ENCODE measurements at regions not wholly inside any gene's neighbourhood (a gene's known extent, or its start where the extent isn't known, plus 50 kb on each side); places are given as distances from the start of the nearest gene placed in this dataset.

- no peaks in the 10 kb centered on the region for H3K27me3 ChIP-seq (ENCODE audit: control insufficient read depth, insufficient read depth, low read length)
- no peaks in the 10 kb centered on the region for H3K36me3 ChIP-seq (replicated peaks; ENCODE audit: control insufficient read depth, insufficient read depth, low read length)
- DNase-seq = peak; percentile 36
- H3K4me3 ChIP-seq (ENCODE audit: insufficient read depth, low read depth, low read length) = no peak overlapping the region
Observed at GRCh38 chr22:49116486-49117120, 711.1 kb downstream of the BRD1 start.

- Histone ChIP-seq H3K36me3 (replicated peaks; ENCODE audit: control insufficient read depth, insufficient read depth, low read length) (no peaks in the 10 kb centered on the region), H3K4me3 (ENCODE audit: insufficient read depth, low read depth, low read length) (no peak overlapping the region), H3K27me3 (ENCODE audit: control insufficient read depth, insufficient read depth, low read length) (no peaks in the 10 kb centered on the region)
- DNase-seq = no peak
Observed at GRCh38 chr22:49116021-49116420, 711.7 kb downstream of the BRD1 start.

GRCh38 chr22:49115197-49115596, 712.5 kb downstream of the BRD1 start:
- DNase-seq = no peak
- no peaks in the 10 kb centered on the region for H3K27me3 ChIP-seq (ENCODE audit: control insufficient read depth, insufficient read depth, low read length)
- no peaks in the 10 kb centered on the region for H3K36me3 ChIP-seq (replicated peaks; ENCODE audit: control insufficient read depth, insufficient read depth, low read length)
- no peak overlapping the region for H3K4me3 ChIP-seq (ENCODE audit: insufficient read depth, low read depth, low read length)

GRCh38 chr22:49113758-49114157, 713.9 kb downstream of the BRD1 start:
- peak; percentile 28 for DNase-seq
- H3K27me3 ChIP-seq (ENCODE audit: control insufficient read depth, insufficient read depth, low read length) = no peaks in the 10 kb centered on the region
- H3K4me3 ChIP-seq (ENCODE audit: insufficient read depth, low read depth, low read length) = no peak overlapping the region
- no peaks in the 10 kb centered on the region for H3K36me3 ChIP-seq (replicated peaks; ENCODE audit: control insufficient read depth, insufficient read depth, low read length)

GRCh38 chr22:49112661-49113626, 714.7 kb downstream of the BRD1 start:
- Histone ChIP-seq H3K4me3 (ENCODE audit: insufficient read depth, low read depth, low read length) (no peak overlapping the region), H3K27me3 (ENCODE audit: control insufficient read depth, insufficient read depth, low read length) (no peaks in the 10 kb centered on the region), H3K36me3 (replicated peaks; ENCODE audit: control insufficient read depth, insufficient read depth, low read length) (no peaks in the 10 kb centered on the region)
- peak; percentile 32 for DNase-seq

GRCh38 chr22:49112176-49112575, 715.5 kb downstream of the BRD1 start:
- DNase-seq = peak; percentile 16
- Histone ChIP-seq H3K27me3 (ENCODE audit: control insufficient read depth, insufficient read depth, low read length) (no peaks in the 10 kb centered on the region), H3K4me3 (ENCODE audit: insufficient read depth, low read depth, low read length) (no peak overlapping the region), H3K36me3 (replicated peaks; ENCODE audit: control insufficient read depth, insufficient read depth, low read length) (no peaks in the 10 kb centered on the region)

- Histone ChIP-seq H3K4me3 (ENCODE audit: insufficient read depth, low read depth, low read length) (no peak overlapping the region), H3K36me3 (replicated peaks; ENCODE audit: control insufficient read depth, insufficient read depth, low read length) (no peaks in the 10 kb centered on the region), H3K27me3 (ENCODE audit: control insufficient read depth, insufficient read depth, low read length) (no peaks in the 10 kb centered on the region)
- DNase-seq = peak; percentile 13
Observed at GRCh38 chr22:49111085-49111484, 716.6 kb downstream of the BRD1 start.

GRCh38 chr22:49108636-49109315, 718.9 kb downstream of the BRD1 start:
- H3K4me3 ChIP-seq (ENCODE audit: insufficient read depth, low read depth, low read length) = no peak overlapping the region
- no peaks in the 10 kb centered on the region for H3K36me3 ChIP-seq (replicated peaks; ENCODE audit: control insufficient read depth, insufficient read depth, low read length)
- no peaks in the 10 kb centered on the region for H3K27me3 ChIP-seq (ENCODE audit: control insufficient read depth, insufficient read depth, low read length)
- peak; percentile 33 for DNase-seq

- peak; percentile 36 for DNase-seq
- Histone ChIP-seq H3K36me3 (replicated peaks; ENCODE audit: control insufficient read depth, insufficient read depth, low read length) (no peaks in the 10 kb centered on the region), H3K27me3 (ENCODE audit: control insufficient read depth, insufficient read depth, low read length) (no peaks in the 10 kb centered on the region), H3K4me3 (ENCODE audit: insufficient read depth, low read depth, low read length) (no peak overlapping the region)
Observed at GRCh38 chr22:49107961-49108530, 719.6 kb downstream of the BRD1 start.

- Histone ChIP-seq H3K36me3 (replicated peaks; ENCODE audit: control insufficient read depth, insufficient read depth, low read length) (no peaks in the 10 kb centered on the region), H3K27me3 (ENCODE audit: control insufficient read depth, insufficient read depth, low read length) (no peaks in the 10 kb centered on the region), H3K4me3 (ENCODE audit: insufficient read depth, low read depth, low read length) (no peak overlapping the region)
- DNase-seq = peak; percentile 33
Observed at GRCh38 chr22:49107561-49107960, 720.1 kb downstream of the BRD1 start.

- Histone ChIP-seq H3K4me3 (ENCODE audit: insufficient read depth, low read depth, low read length) (no peak overlapping the region), H3K27me3 (ENCODE audit: control insufficient read depth, insufficient read depth, low read length) (no peaks in the 10 kb centered on the region), H3K36me3 (replicated peaks; ENCODE audit: control insufficient read depth, insufficient read depth, low read length) (no peaks in the 10 kb centered on the region)
- no peak for DNase-seq
Observed at GRCh38 chr22:49106842-49107152, 720.9 kb downstream of the BRD1 start.

GRCh38 chr22:49106096-49106841, 721.4 kb downstream of the BRD1 start:
- peak; percentile 42 for DNase-seq
- Histone ChIP-seq H3K36me3 (replicated peaks; ENCODE audit: control insufficient read depth, insufficient read depth, low read length) (no peaks in the 10 kb centered on the region), H3K27me3 (ENCODE audit: control insufficient read depth, insufficient read depth, low read length) (no peaks in the 10 kb centered on the region), H3K4me3 (ENCODE audit: insufficient read depth, low read depth, low read length) (no peak overlapping the region)

GRCh38 chr22:49104434-49104833, 723.2 kb downstream of the BRD1 start:
- no peak overlapping the region for H3K4me3 ChIP-seq (ENCODE audit: insufficient read depth, low read depth, low read length)

More at GRCh38 chr22:49104434-49104833, 723.2 kb downstream of the BRD1 start:
- DNase-seq = no peak
- Histone ChIP-seq H3K27me3 (ENCODE audit: control insufficient read depth, insufficient read depth, low read length) (no peaks in the 10 kb centered on the region), H3K36me3 (replicated peaks; ENCODE audit: control insufficient read depth, insufficient read depth, low read length) (no peaks in the 10 kb centered on the region)

Measured in H7 (cell line).